HAP-1 (cell line): ENCODE measurements at regions not wholly inside any gene's neighbourhood (a gene's known extent, or its start where the extent isn't known, plus 50 kb on each side); places are given as distances from the start of the nearest gene placed in this dataset.

ENCODE experiments used
- DNase-seq, 2 experiments: peaks; one replicate each; pipeline ENCODE4 v3.0.0-alpha.2; 2016 to 2020; ENCODE audit warnings: low spot score in 2 of 2
- H3K27me3 ChIP-seq: fragments of 250-450 bp; sonication (Bioruptor Pico); 2 replicates; pipeline ENCODE4 v1.5.1; 2020; ENCODE audit warnings: low read depth, mild to moderate bottlenecking, moderate library complexity
- H3K36me3 ChIP-seq: fragments of 250-450 bp; sonication (Bioruptor Pico); replicated peaks from 2 replicates; pipeline ENCODE4 v1.5.1; 2020; ENCODE audit warnings: mild to moderate bottlenecking
- H3K4me1 ChIP-seq: fragments of 250-450 bp; sonication (Bioruptor Pico); 2 replicates; pipeline ENCODE4 v1.5.1; 2020; ENCODE audit warnings: mild to moderate bottlenecking
- H3K4me3 ChIP-seq: fragments of 250-450 bp; sonication (Bioruptor Pico); 2 replicates; pipeline ENCODE4 v1.5.1; 2020; ENCODE audit warnings: mild to moderate bottlenecking, moderate library complexity
- H3K9me3 ChIP-seq: fragments of 250-450 bp; sonication (Bioruptor Pico); 2 replicates; pipeline ENCODE4 v1.5.1; 2020; ENCODE audit warnings: mild to moderate bottlenecking, moderate library complexity
- in situ Hi-C: fragments of 300-500 bp; cut with MboI; formaldehyde crosslinking; loops from 3 replicates; pipeline ENCODE4 v1.14.3; 2020; ENCODE audit warnings: low sequenced_read_pairs, inconsistent platforms, mixed read lengths

DNA sequence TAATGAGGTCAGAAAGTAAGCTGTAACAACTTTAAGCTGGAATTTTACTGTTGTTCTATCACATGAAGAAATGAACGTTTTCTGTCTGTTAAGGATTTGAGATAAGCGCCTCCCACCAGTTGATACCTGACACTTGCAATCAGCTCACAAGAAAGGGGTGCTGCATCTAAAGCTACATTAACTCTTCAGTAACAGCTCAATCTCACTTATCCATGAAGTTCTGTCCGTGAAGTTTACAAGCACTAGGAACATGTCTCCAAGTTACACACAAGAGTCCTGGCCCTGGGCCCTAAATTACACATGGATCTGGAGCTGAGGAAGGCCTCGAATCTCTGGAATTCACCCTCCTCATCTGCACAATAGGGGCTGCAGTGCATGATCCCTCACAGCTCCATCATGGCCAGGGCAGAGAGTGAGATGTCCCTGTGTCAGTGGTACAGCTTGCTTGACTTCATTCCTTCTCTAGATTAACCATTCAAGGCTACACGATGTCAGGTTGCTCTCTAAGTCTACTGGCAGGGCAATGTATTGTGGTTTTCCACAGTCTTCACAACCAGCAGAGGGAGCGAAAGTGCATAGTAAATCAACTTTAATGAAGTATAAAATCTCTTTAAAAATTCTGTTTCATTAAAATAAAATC, 182.4 kb upstream of the MCHR2 start:
- in situ Hi-C loops, result no loop called here

GRCh38 chr6:100175814-100176310, 181.8 kb upstream of the MCHR2 start:
- in situ Hi-C loops, result no loop called here
- peak; percentile 3 to 11 for DNase-seq
- no peak overlapping the region for H3K4me3 ChIP-seq
- H3K9me3 ChIP-seq, result no peaks in the 10 kb centered on the region
- no peaks in the 10 kb centered on the region for H3K36me3 ChIP-seq
- H3K27me3 ChIP-seq, result no peaks in the 10 kb centered on the region
- H3K4me1 ChIP-seq, result peaks cover 17% of the 10 kb centered on the region; the same call in 1 of the 2 replicates

More for the DNA sequence above, 182.4 kb upstream of the MCHR2 start:
- Histone ChIP-seq H3K27me3 (no peaks in the 10 kb centered on the region), H3K9me3 (no peaks in the 10 kb centered on the region), H3K4me3 (no peak overlapping the region), H3K36me3 (no peaks in the 10 kb centered on the region), H3K4me1 (peaks cover 17% of the 10 kb centered on the region; the same call in 1 of the 2 replicates)
- DNase-seq, result peak; percentile 17 to 34

GRCh38 chr6:100173211-100173610, 179.2 kb upstream of the MCHR2 start:
- no peak for DNase-seq
- in situ Hi-C loops, result no loop called here
- Histone ChIP-seq H3K9me3 (no peaks in the 10 kb centered on the region), H3K4me3 (no peak overlapping the region), H3K27me3 (no peaks in the 10 kb centered on the region), H3K36me3 (no peaks in the 10 kb centered on the region), H3K4me1 (peaks cover 17% of the 10 kb centered on the region; the same call in 1 of the 2 replicates)

GRCh38 chr6:100172322-100172713, 178.3 kb upstream of the MCHR2 start:
- H3K4me3 ChIP-seq, result no peak overlapping the region

GRCh38 chr6:100171533-100172321, 177.7 kb upstream of the MCHR2 start:
- Histone ChIP-seq H3K9me3 (no peaks in the 10 kb centered on the region), H3K4me1 (peaks cover 17% of the 10 kb centered on the region; the same call in 1 of the 2 replicates), H3K36me3 (no peaks in the 10 kb centered on the region), H3K27me3 (no peaks in the 10 kb centered on the region), H3K4me3 (no peak overlapping the region)
- no peak for DNase-seq
- in situ Hi-C loops, result no loop called here

More at GRCh38 chr6:100172322-100172713, 178.3 kb upstream of the MCHR2 start:
- H3K4me1 ChIP-seq, result peaks cover 17% of the 10 kb centered on the region; the same call in 1 of the 2 replicates
- H3K36me3 ChIP-seq, result no peaks in the 10 kb centered on the region
- no peaks in the 10 kb centered on the region for H3K27me3 ChIP-seq
- in situ Hi-C loops, result no loop called here
- DNase-seq, result peak in 1 of 2 experiments; percentile 6
- H3K9me3 ChIP-seq, result no peaks in the 10 kb centered on the region

DNA sequence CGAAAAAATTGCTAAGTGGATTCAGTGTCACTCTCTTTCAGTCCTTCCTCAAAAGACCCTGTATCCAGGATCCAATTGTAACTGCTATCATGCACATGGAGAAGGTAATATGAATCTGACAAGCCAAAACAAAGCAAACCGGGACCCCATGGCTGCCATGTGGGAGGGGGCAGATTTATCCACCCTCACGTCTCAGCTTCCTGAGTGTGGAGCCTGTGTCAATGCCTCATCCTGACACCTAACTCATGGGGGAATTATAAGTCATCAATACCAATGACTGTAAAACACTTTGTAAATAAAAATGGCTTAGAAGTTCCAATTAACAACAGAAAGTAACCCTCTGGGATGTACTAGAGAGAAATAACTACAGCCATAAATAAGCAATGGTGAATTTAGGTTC, 174.1 kb upstream of the MCHR2 start:
- Histone ChIP-seq H3K9me3 (no peaks in the 10 kb centered on the region), H3K4me3 (no peak overlapping the region), H3K36me3 (no peaks in the 10 kb centered on the region), H3K4me1 (peaks cover 5% of the 10 kb centered on the region; the same call in 1 of the 2 replicates), H3K27me3 (no peaks in the 10 kb centered on the region)
- DNase-seq, result no peak
- in situ Hi-C loops, result no loop called here

DNA sequence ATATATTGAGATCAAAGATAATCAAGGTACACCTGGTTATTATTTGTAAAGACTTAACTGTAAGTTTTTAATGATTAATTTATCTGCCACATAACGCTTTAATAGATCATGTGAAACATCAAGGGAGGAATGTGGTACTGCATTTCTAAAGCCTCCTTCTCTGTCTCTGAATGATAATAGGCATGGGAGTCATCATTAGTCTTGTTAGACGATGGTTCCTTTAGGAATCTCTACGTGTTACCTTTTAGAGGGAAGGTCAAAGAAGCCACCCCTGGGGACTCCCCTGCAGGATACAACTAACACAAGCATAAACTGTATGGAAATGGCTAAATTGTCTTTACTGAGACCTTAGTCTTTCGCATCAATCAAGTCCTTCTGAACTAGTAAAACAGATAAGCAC, 173.6 kb upstream of the MCHR2 start:
- Histone ChIP-seq H3K4me3 (no peak overlapping the region), H3K4me1 (peaks cover 3% of the 10 kb centered on the region; the same call in 1 of the 2 replicates), H3K27me3 (no peaks in the 10 kb centered on the region), H3K36me3 (no peaks in the 10 kb centered on the region), H3K9me3 (no peaks in the 10 kb centered on the region)
- in situ Hi-C loops, result no loop called here
- DNase-seq, result no peak

- no peak for DNase-seq
- Histone ChIP-seq H3K4me1 (no peaks in the 10 kb centered on the region), H3K36me3 (no peaks in the 10 kb centered on the region), H3K9me3 (no peaks in the 10 kb centered on the region), H3K4me3 (no peak overlapping the region), H3K27me3 (no peaks in the 10 kb centered on the region)
- in situ Hi-C loops, result no loop called here
Measured at GRCh38 chr6:100166956-100167355, 172.9 kb upstream of the MCHR2 start.

DNA sequence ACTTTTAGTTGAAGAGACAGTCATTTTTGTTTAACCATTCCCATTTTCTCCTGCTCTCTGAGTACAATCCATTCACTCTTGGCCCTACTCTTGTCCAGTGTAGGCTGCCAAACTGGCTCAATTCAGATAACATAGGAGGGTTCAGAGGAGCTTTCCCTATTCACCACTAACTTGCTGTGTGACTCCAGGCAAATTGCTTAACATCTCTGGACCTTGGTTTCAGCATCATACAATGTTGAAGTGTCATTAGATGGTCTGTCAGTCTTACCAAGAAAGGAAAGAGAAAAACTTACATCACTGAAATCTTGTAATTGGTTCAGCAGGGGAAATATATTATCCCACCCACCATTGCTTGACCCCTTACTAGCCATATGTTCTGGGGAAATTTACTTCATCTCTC, 171.4 kb upstream of the MCHR2 start:
- Histone ChIP-seq H3K36me3 (no peaks in the 10 kb centered on the region), H3K4me1 (no peaks in the 10 kb centered on the region), H3K9me3 (no peaks in the 10 kb centered on the region), H3K27me3 (no peaks in the 10 kb centered on the region), H3K4me3 (no peak overlapping the region)
- in situ Hi-C loops, result no loop called here
- no peak for DNase-seq

GRCh38 chr6:100163035-100163434, 169.0 kb upstream of the MCHR2 start:
- no peaks in the 10 kb centered on the region for H3K4me1 ChIP-seq
- no peaks in the 10 kb centered on the region for H3K27me3 ChIP-seq
- DNase-seq, result no peak
- no peaks in the 10 kb centered on the region for H3K9me3 ChIP-seq
- no peaks in the 10 kb centered on the region for H3K36me3 ChIP-seq
- in situ Hi-C loops, result no loop called here
- H3K4me3 ChIP-seq, result no peak overlapping the region

DNA sequence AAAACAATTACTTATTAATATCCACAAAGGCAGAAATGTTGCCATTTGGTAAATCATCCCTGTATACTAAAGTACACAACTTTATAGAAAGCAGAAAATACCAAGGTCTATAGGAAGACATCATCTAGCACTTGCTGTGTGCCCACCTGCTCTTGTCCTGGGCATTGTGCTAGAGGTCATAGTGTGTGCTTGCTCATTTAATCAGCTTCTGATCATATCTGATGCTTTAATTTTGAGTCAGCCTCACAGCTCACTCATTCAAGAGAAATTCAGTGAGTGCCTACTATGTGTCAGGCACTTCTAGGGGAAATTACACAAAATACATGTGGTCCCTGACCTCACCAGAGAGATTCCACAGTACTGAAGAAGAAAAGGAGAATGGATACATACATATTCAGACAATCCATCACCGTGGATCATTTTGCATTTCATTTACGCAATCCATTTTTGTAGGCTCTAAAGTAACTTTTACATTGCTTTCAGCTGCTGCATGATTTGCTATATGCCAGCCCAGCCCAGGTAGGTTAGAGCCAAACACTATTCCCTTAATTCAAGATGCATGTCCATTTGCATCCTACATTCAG, 167.9 kb upstream of the MCHR2 start:
- Histone ChIP-seq H3K36me3 (no peaks in the 10 kb centered on the region), H3K4me1 (no peaks in the 10 kb centered on the region), H3K27me3 (no peaks in the 10 kb centered on the region), H3K4me3 (no peak overlapping the region), H3K9me3 (no peaks in the 10 kb centered on the region)
- DNase-seq, result no peak
- in situ Hi-C loops, result no loop called here

DNA sequence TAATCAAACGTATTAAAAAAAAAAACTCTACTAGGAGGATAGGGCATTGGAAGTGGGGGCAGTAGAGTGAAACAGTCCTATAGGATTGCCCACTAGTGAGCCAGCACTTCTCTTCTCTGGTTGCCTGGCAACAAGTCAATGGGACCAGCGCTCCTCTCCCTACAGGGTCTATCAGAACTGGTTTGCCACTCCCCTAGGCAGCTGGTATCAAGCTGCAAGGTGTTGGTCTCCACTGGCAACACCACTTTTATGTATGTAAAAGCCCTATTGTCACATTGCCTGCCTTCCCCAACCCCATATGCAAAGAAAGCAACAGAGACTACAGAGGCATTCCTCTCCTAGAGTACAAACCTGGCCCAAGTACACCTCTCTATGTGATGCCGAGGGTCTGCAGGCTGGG, 166.9 kb upstream of the MCHR2 start:
- Histone ChIP-seq H3K9me3 (no peaks in the 10 kb centered on the region), H3K27me3 (no peaks in the 10 kb centered on the region), H3K36me3 (no peaks in the 10 kb centered on the region), H3K4me3 (no peak overlapping the region), H3K4me1 (no peaks in the 10 kb centered on the region)
- in situ Hi-C loops, result no loop called here
- DNase-seq, result peak in 1 of 2 experiments; percentile 15

GRCh38 chr6:100155141-100155540, 161.1 kb upstream of the MCHR2 start:
- H3K4me3 ChIP-seq, result no peak overlapping the region
- no peaks in the 10 kb centered on the region for H3K27me3 ChIP-seq
- no peaks in the 10 kb centered on the region for H3K9me3 ChIP-seq
- no peak for DNase-seq
- H3K4me1 ChIP-seq, result no peaks in the 10 kb centered on the region
- H3K36me3 ChIP-seq, result no peaks in the 10 kb centered on the region
- in situ Hi-C loops, result no loop called here
